ENCODE measurements at regions not wholly inside any gene's neighbourhood (a gene's known extent, or its start where the extent isn't known, plus 50 kb on each side); places are given as distances from the start of the nearest gene placed in this dataset.

GRCh38 chr1:234931404-234931973, 197.1 kb downstream of the TOMM20 start:
- ATAC-seq (ENCODE audit: low read depth) = no peak
- Histone ChIP-seq H4K20me1 (ENCODE audit: control insufficient read depth, insufficient read depth, low read length, poor library complexity, severe bottlenecking) (no peaks in the 10 kb centered on the region), H3K27ac (ENCODE audit: low read length in 2 of 2) (no peak overlapping the region), H3K9me3 (ENCODE audit: control extremely low read depth in 1 of 3, control insufficient read depth in 2 of 3, insufficient read depth in 1 of 3, low read length in 2 of 3) (no peaks in the 10 kb centered on the region), H2AFZ (ENCODE audit: insufficient read depth, low read depth, low read length, poor library complexity, severe bottlenecking) (no peak overlapping the region), H3K27me3 (replicated peaks in 1 of 4; ENCODE audit: control extremely low read depth in 1 of 4, control insufficient read depth in 3 of 4, insufficient read depth in 4 of 4, low read length in 3 of 4) (no peaks in the 10 kb centered on the region), H3K4me3 (ENCODE audit: control extremely low read depth in 1 of 5, extremely low read depth in 1 of 5, insufficient read depth in 1 of 5, low read depth in 2 of 5, low read length in 4 of 5) (no peak overlapping the region), H3K4me2 (replicated peaks; ENCODE audit: low read depth, low read length, poor library complexity, severe bottlenecking) (no peak overlapping the region), H3K79me2 (ENCODE audit: control insufficient read depth, insufficient read depth, low read length) (no peaks in the 10 kb centered on the region), H3K4me1 (ENCODE audit: control insufficient read depth in 2 of 2, insufficient read depth in 2 of 2, low read length in 2 of 2) (peaks cover 24 to 44% of the 10 kb centered on the region in 2 donors), H3K36me3 (replicated peaks in 1 of 2; ENCODE audit: control extremely low read depth in 1 of 2, control insufficient read depth in 1 of 2, extremely low read depth in 1 of 2, insufficient read depth in 2 of 2, low read length in 1 of 2) (no peaks in the 10 kb centered on the region), H3K9ac (ENCODE audit: low read length) (no peak overlapping the region)
- Mint-ChIP-seq H3K9me3 (ENCODE audit: insufficient read depth) (no peaks in the 10 kb centered on the region), H3K27me3 (no peaks in the 10 kb centered on the region), H3K4me3 (no peak overlapping the region), H3K4me1 (peaks cover 39% of the 10 kb centered on the region), H3K27ac (no peak overlapping the region)
- intact Hi-C loops (cut with micrococcal nuclease) = no loop called here
- no peak for DNase-seq
- WGBS (ENCODE audit: insufficient coverage) = 100% methylated on average over 3 of the region's 4 CpGs
- CTCF ChIA-PET = no interaction called here
- TF ChIP-seq EZH2 (IDR thresholded peaks at IDR 0.05; ENCODE audit: borderline replicate concordance, insufficient read depth, low read depth, low read length, poor library complexity, severe bottlenecking) = no peak
- TF ChIP-seq CTCF (IDR thresholded peaks at IDR 0.05) = no peak
- POLR2A ChIA-PET = interaction anchor here (0.6 kb wide), 1 partner anchor 159 kb away, joined by 4 read pairs; no protein-coding TSS in a partner anchor

GRCh38 chr1:234929369-234929768, 199.3 kb downstream of the TOMM20 start:
- no peaks in the 10 kb centered on the region for H3K9me3 Mint-ChIP-seq (ENCODE audit: insufficient read depth)
- no peak overlapping the region for H3K27ac Mint-ChIP-seq
- no peak for TF ChIP-seq EZH2 (IDR thresholded peaks at IDR 0.05; ENCODE audit: borderline replicate concordance, insufficient read depth, low read depth, low read length, poor library complexity, severe bottlenecking)
- TF ChIP-seq CTCF (IDR thresholded peaks at IDR 0.05) = no peak
- Histone ChIP-seq H3K27me3 (replicated peaks in 1 of 4; ENCODE audit: control extremely low read depth in 1 of 4, control insufficient read depth in 3 of 4, insufficient read depth in 4 of 4, low read length in 3 of 4) (no peaks in the 10 kb centered on the region), H4K20me1 (ENCODE audit: control insufficient read depth, insufficient read depth, low read length, poor library complexity, severe bottlenecking) (no peaks in the 10 kb centered on the region), H3K9me3 (ENCODE audit: control extremely low read depth in 1 of 3, control insufficient read depth in 2 of 3, insufficient read depth in 1 of 3, low read length in 2 of 3) (no peaks in the 10 kb centered on the region), H3K27ac (ENCODE audit: low read length in 2 of 2) (no peak overlapping the region), H3K79me2 (ENCODE audit: control insufficient read depth, insufficient read depth, low read length) (no peaks in the 10 kb centered on the region), H3K9ac (ENCODE audit: low read length) (no peak overlapping the region), H3K4me2 (replicated peaks; ENCODE audit: low read depth, low read length, poor library complexity, severe bottlenecking) (no peak overlapping the region), H3K4me1 (ENCODE audit: control insufficient read depth in 2 of 2, insufficient read depth in 2 of 2, low read length in 2 of 2) (peaks cover 39 to 59% of the 10 kb centered on the region in 2 donors), H3K4me3 (ENCODE audit: control extremely low read depth in 1 of 5, extremely low read depth in 1 of 5, insufficient read depth in 1 of 5, low read depth in 2 of 5, low read length in 4 of 5) (no peak overlapping the region), H2AFZ (ENCODE audit: insufficient read depth, low read depth, low read length, poor library complexity, severe bottlenecking) (no peak overlapping the region), H3K36me3 (replicated peaks in 1 of 2; ENCODE audit: control extremely low read depth in 1 of 2, control insufficient read depth in 1 of 2, extremely low read depth in 1 of 2, insufficient read depth in 2 of 2, low read length in 1 of 2) (no peaks in the 10 kb centered on the region)
- peaks cover 46% of the 10 kb centered on the region for H3K4me1 Mint-ChIP-seq
- no peak overlapping the region for H3K4me3 Mint-ChIP-seq
- no peaks in the 10 kb centered on the region for H3K27me3 Mint-ChIP-seq
- ChIA-PET CTCF (interaction anchor here (1.4 kb wide), 1 partner anchor 15 kb away, joined by 4 read pairs; no protein-coding TSS in a partner anchor), POLR2A (no interaction called here)
- ATAC-seq (ENCODE audit: low read depth) (no peak), DNase-seq (no peak)
- WGBS (ENCODE audit: insufficient coverage) = no CpG with 5 or more reads among the region's 3 CpGs
- intact Hi-C loops (cut with micrococcal nuclease) = loop anchor here (5.0 kb wide), 3 partner anchors 47 to 202 kb away; no protein-coding TSS in a partner anchor
